ENCODE measurements at regions not wholly inside any gene's neighbourhood (a gene's known extent, or its start where the extent isn't known, plus 50 kb on each side); places are given as distances from the start of the nearest gene placed in this dataset.

- H3K9me3 ChIP-seq = peaks cover 0 to 4% (median 0%) of the 10 kb centered on the region in 4 donors
- H3K27me3 ChIP-seq = no peaks in the 10 kb centered on the region
- WGBS = 91% methylated on average over 3 of the region's 3 CpGs
- intact Hi-C loops (cut with DNase I) = no loop called here
- no peak overlapping the region for H3K4me3 ChIP-seq
- TF ChIP-seq EP300 (IDR thresholded peaks at IDR 0.05) (no peak), CTCF (IDR thresholded peaks at IDR 0.05) (no peak), POLR2A (IDR thresholded peaks at IDR 0.05; ENCODE audit: low read depth) (no peak), POLR2AphosphoS5 (IDR thresholded peaks at IDR 0.05) (no peak)
- no peak for DNase-seq (ENCODE audit: extremely low spot score)
- H3K36me3 ChIP-seq = no peaks in the 10 kb centered on the region
- H3K27ac ChIP-seq (replicated peaks in 1 of 4) = no peak overlapping the region
- no peaks in the 10 kb centered on the region for H3K4me1 ChIP-seq
These were observed 255.6 kb upstream of the PDE4D start for GRCh38 chr5:60149081-60149480.

GRCh38 chr5:60148366-60148765, 254.8 kb upstream of the PDE4D start:
- peaks cover 0 to 4% (median 0%) of the 10 kb centered on the region in 4 donors for H3K9me3 ChIP-seq
- H3K27ac ChIP-seq (replicated peaks in 1 of 4) = no peak overlapping the region
- intact Hi-C loops (cut with DNase I) = no loop called here
- no peak overlapping the region for H3K4me3 ChIP-seq
- DNase-seq (ENCODE audit: extremely low spot score) = no peak
- H3K4me1 ChIP-seq = no peaks in the 10 kb centered on the region
- no peak for TF ChIP-seq CTCF (IDR thresholded peaks at IDR 0.05)
- TF ChIP-seq EP300 (IDR thresholded peaks at IDR 0.05) = no peak
- TF ChIP-seq POLR2A (IDR thresholded peaks at IDR 0.05; ENCODE audit: low read depth) = no peak
- TF ChIP-seq POLR2AphosphoS5 (IDR thresholded peaks at IDR 0.05) = no peak
- H3K36me3 ChIP-seq = no peaks in the 10 kb centered on the region
- H3K27me3 ChIP-seq = no peaks in the 10 kb centered on the region
- 100% methylated on average over 1 of the region's 1 CpG for WGBS

GRCh38 chr5:60147791-60148190, 254.3 kb upstream of the PDE4D start:
- Histone ChIP-seq H3K36me3 (no peaks in the 10 kb centered on the region), H3K9me3 (peaks cover 0 to 4% (median 0%) of the 10 kb centered on the region in 4 donors), H3K27ac (replicated peaks in 1 of 4) (no peak overlapping the region), H3K4me1 (no peaks in the 10 kb centered on the region), H3K4me3 (no peak overlapping the region), H3K27me3 (no peaks in the 10 kb centered on the region)
- intact Hi-C loops (cut with DNase I) = no loop called here
- no peak for DNase-seq (ENCODE audit: extremely low spot score)
- TF ChIP-seq EP300 (IDR thresholded peaks at IDR 0.05) (no peak), POLR2A (IDR thresholded peaks at IDR 0.05; ENCODE audit: low read depth) (no peak), POLR2AphosphoS5 (IDR thresholded peaks at IDR 0.05) (no peak), CTCF (IDR thresholded peaks at IDR 0.05) (no peak)

GRCh38 chr5:60143942-60144549, 250.5 kb upstream of the PDE4D start:
- TF ChIP-seq EP300 (IDR thresholded peaks at IDR 0.05) = no peak
- no peak for TF ChIP-seq CTCF (IDR thresholded peaks at IDR 0.05)
- no peak for TF ChIP-seq POLR2AphosphoS5 (IDR thresholded peaks at IDR 0.05)
- no peak for TF ChIP-seq POLR2A (IDR thresholded peaks at IDR 0.05; ENCODE audit: low read depth)
- Histone ChIP-seq H3K27ac (replicated peaks in 1 of 4) (no peak overlapping the region), H3K9me3 (no peaks in the 10 kb centered on the region), H3K4me1 (no peaks in the 10 kb centered on the region), H3K4me3 (no peak overlapping the region), H3K27me3 (no peaks in the 10 kb centered on the region), H3K36me3 (no peaks in the 10 kb centered on the region)
- 83% methylated on average over 5 of the region's 5 CpGs for WGBS
- intact Hi-C loops (cut with DNase I) = no loop called here
- DNase-seq (ENCODE audit: extremely low spot score) = no peak

GRCh38 chr5:60141119-60141518, 247.6 kb upstream of the PDE4D start:
- TF ChIP-seq CTCF (IDR thresholded peaks at IDR 0.05) (no peak), POLR2A (IDR thresholded peaks at IDR 0.05; ENCODE audit: low read depth) (no peak), EP300 (IDR thresholded peaks at IDR 0.05) (no peak), POLR2AphosphoS5 (IDR thresholded peaks at IDR 0.05) (no peak)
- Histone ChIP-seq H3K27me3 (no peaks in the 10 kb centered on the region), H3K27ac (replicated peaks in 1 of 4) (no peak overlapping the region), H3K9me3 (no peaks in the 10 kb centered on the region), H3K4me3 (no peak overlapping the region), H3K4me1 (no peaks in the 10 kb centered on the region), H3K36me3 (no peaks in the 10 kb centered on the region)
- intact Hi-C loops (cut with DNase I) = no loop called here
- 81% methylated on average over 2 of the region's 2 CpGs for WGBS
- DNase-seq (ENCODE audit: extremely low spot score) = no peak
